ENCODE measurements at regions not wholly inside any gene's neighbourhood (a gene's known extent, or its start where the extent isn't known, plus 50 kb on each side); places are given as distances from the start of the nearest gene placed in this dataset.

GRCh38 chr2:136062066-136062837, 55.7 kb downstream of the CXCR4 start:
- no peak overlapping the region for H3K27ac ChIP-seq (replicated peaks; ENCODE audit: low read length)
- WGBS, 2 donors (ENCODE audit: extremely low coverage in 2 of 2, insufficient read length in 2 of 2, insufficient replicate concordance in 1 of 2) = no CpG with 5 or more reads among the region's 4 CpGs
- no peak overlapping the region for H3K18ac ChIP-seq (ENCODE audit: low read length)
- no peak overlapping the region for H2AK5ac ChIP-seq (ENCODE audit: low read depth, low read length)
- DNase-seq (ENCODE audit: low spot score) = no peak
- H3K4me2 ChIP-seq (ENCODE audit: insufficient read depth, low read length, poor library complexity, severe bottlenecking) = no peak overlapping the region
- peaks cover 2 to 6% of the 10 kb centered on the region in 2 donors for H3K9me3 ChIP-seq (replicated peaks in 1 of 2; ENCODE audit: control insufficient read depth in 2 of 2, insufficient read depth in 1 of 2, low read depth in 1 of 2, low read length in 2 of 2)
- H2BK5ac ChIP-seq (ENCODE audit: low read length) = no peak overlapping the region
- no peak overlapping the region for H3K9ac ChIP-seq (ENCODE audit: low read depth, low read length, poor library complexity)
- H3K23ac ChIP-seq (ENCODE audit: low read depth, low read length, poor library complexity) = no peak overlapping the region
- H3K4me1 ChIP-seq (ENCODE audit: control insufficient read depth in 2 of 2, insufficient read depth in 1 of 2, low read depth in 1 of 2, low read length in 2 of 2) = peaks cover 0 to 3% of the 10 kb centered on the region in 2 donors
- no peaks in the 10 kb centered on the region for H3K79me1 ChIP-seq (ENCODE audit: low read depth, low read length)
- H2BK120ac ChIP-seq (ENCODE audit: low read depth, low read length) = no peak overlapping the region
- no peak overlapping the region for H3K14ac ChIP-seq (ENCODE audit: low read length)
- no peak overlapping the region for H4K91ac ChIP-seq (ENCODE audit: low read depth, low read length, poor library complexity)
- no peak overlapping the region for H2BK15ac ChIP-seq (ENCODE audit: low read length)
- no peaks in the 10 kb centered on the region for H3K36me3 ChIP-seq (replicated peaks in 1 of 2; ENCODE audit: control insufficient read depth in 2 of 2, insufficient read depth in 2 of 2, low read length in 2 of 2)
- no peak overlapping the region for H3K4me3 ChIP-seq (ENCODE audit: low read length in 2 of 2)
- H4K8ac ChIP-seq (ENCODE audit: low read depth, low read length) = no peak overlapping the region
- no peak overlapping the region for H3K4ac ChIP-seq (ENCODE audit: low read length)
- no peak overlapping the region for H2BK12ac ChIP-seq (ENCODE audit: low read length)
- H3K27me3 ChIP-seq (ENCODE audit: control insufficient read depth in 3 of 3, insufficient read depth in 3 of 3, low read depth in 1 of 3, low read length in 3 of 3) = no peaks in the 10 kb centered on the region
- H2AFZ ChIP-seq (ENCODE audit: low read length) = no peak overlapping the region

- Histone ChIP-seq H3K4me2 (ENCODE audit: insufficient read depth, low read length, poor library complexity, severe bottlenecking) (no peak overlapping the region), H3K79me1 (ENCODE audit: low read depth, low read length) (no peaks in the 10 kb centered on the region), H2BK120ac (ENCODE audit: low read depth, low read length) (no peak overlapping the region), H3K36me3 (replicated peaks in 1 of 2; ENCODE audit: control insufficient read depth in 2 of 2, insufficient read depth in 2 of 2, low read length in 2 of 2) (no peaks in the 10 kb centered on the region), H3K27ac (replicated peaks; ENCODE audit: low read length) (no peak overlapping the region), H3K27me3 (ENCODE audit: control insufficient read depth in 3 of 3, insufficient read depth in 3 of 3, low read depth in 1 of 3, low read length in 3 of 3) (no peaks in the 10 kb centered on the region), H3K4me1 (ENCODE audit: control insufficient read depth in 2 of 2, insufficient read depth in 1 of 2, low read depth in 1 of 2, low read length in 2 of 2) (peaks cover 0 to 7% of the 10 kb centered on the region in 2 donors), H3K14ac (ENCODE audit: low read length) (no peak overlapping the region), H4K91ac (ENCODE audit: low read depth, low read length, poor library complexity) (no peak overlapping the region), H3K18ac (ENCODE audit: low read length) (no peak overlapping the region), H2AFZ (ENCODE audit: low read length) (no peak overlapping the region), H2AK5ac (ENCODE audit: low read depth, low read length) (no peak overlapping the region), H2BK5ac (ENCODE audit: low read length) (no peak overlapping the region), H3K4me3 (ENCODE audit: low read length in 2 of 2) (no peak overlapping the region), H4K8ac (ENCODE audit: low read depth, low read length) (no peak overlapping the region), H3K9me3 (replicated peaks in 1 of 2; ENCODE audit: control insufficient read depth in 2 of 2, insufficient read depth in 1 of 2, low read depth in 1 of 2, low read length in 2 of 2) (peaks cover 2 to 6% of the 10 kb centered on the region in 2 donors), H3K4ac (ENCODE audit: low read length) (no peak overlapping the region), H2BK12ac (ENCODE audit: low read length) (no peak overlapping the region), H2BK15ac (ENCODE audit: low read length) (no peak overlapping the region), H3K23ac (ENCODE audit: low read depth, low read length, poor library complexity) (no peak overlapping the region), H3K9ac (ENCODE audit: low read depth, low read length, poor library complexity) (no peak overlapping the region)
- no CpG with 5 or more reads among the region's 3 CpGs for WGBS, 2 donors (ENCODE audit: extremely low coverage in 2 of 2, insufficient read length in 2 of 2, insufficient replicate concordance in 1 of 2)
- no peak for DNase-seq (ENCODE audit: low spot score)
Observed at GRCh38 chr2:136060416-136060815, 57.5 kb downstream of the CXCR4 start.

- Histone ChIP-seq H3K4me3 (ENCODE audit: low read length in 2 of 2) (no peak overlapping the region), H2AK5ac (ENCODE audit: low read depth, low read length) (no peak overlapping the region), H3K18ac (ENCODE audit: low read length) (no peak overlapping the region), H3K9ac (ENCODE audit: low read depth, low read length, poor library complexity) (no peak overlapping the region), H3K4me1 (ENCODE audit: control insufficient read depth in 2 of 2, insufficient read depth in 1 of 2, low read depth in 1 of 2, low read length in 2 of 2) (peaks cover 0 to 7% of the 10 kb centered on the region in 2 donors), H3K14ac (ENCODE audit: low read length) (no peak overlapping the region), H3K4me2 (ENCODE audit: insufficient read depth, low read length, poor library complexity, severe bottlenecking) (no peak overlapping the region), H2BK120ac (ENCODE audit: low read depth, low read length) (no peak overlapping the region), H2BK5ac (ENCODE audit: low read length) (no peak overlapping the region), H4K91ac (ENCODE audit: low read depth, low read length, poor library complexity) (no peak overlapping the region), H3K9me3 (replicated peaks in 1 of 2; ENCODE audit: control insufficient read depth in 2 of 2, insufficient read depth in 1 of 2, low read depth in 1 of 2, low read length in 2 of 2) (peaks cover 2 to 6% of the 10 kb centered on the region in 2 donors), H3K36me3 (replicated peaks in 1 of 2; ENCODE audit: control insufficient read depth in 2 of 2, insufficient read depth in 2 of 2, low read length in 2 of 2) (no peaks in the 10 kb centered on the region), H4K8ac (ENCODE audit: low read depth, low read length) (no peak overlapping the region), H2BK15ac (ENCODE audit: low read length) (no peak overlapping the region), H3K79me1 (ENCODE audit: low read depth, low read length) (no peaks in the 10 kb centered on the region), H2AFZ (ENCODE audit: low read length) (no peak overlapping the region), H3K23ac (ENCODE audit: low read depth, low read length, poor library complexity) (no peak overlapping the region), H2BK12ac (ENCODE audit: low read length) (no peak overlapping the region), H3K27me3 (ENCODE audit: control insufficient read depth in 3 of 3, insufficient read depth in 3 of 3, low read depth in 1 of 3, low read length in 3 of 3) (no peaks in the 10 kb centered on the region), H3K4ac (ENCODE audit: low read length) (no peak overlapping the region), H3K27ac (replicated peaks; ENCODE audit: low read length) (no peak overlapping the region)
- no peak for DNase-seq (ENCODE audit: low spot score)
- no CpG with 5 or more reads among the region's 1 CpG for WGBS, 2 donors (ENCODE audit: extremely low coverage in 2 of 2, insufficient read length in 2 of 2, insufficient replicate concordance in 1 of 2)
Observed at GRCh38 chr2:136059036-136059472, 58.9 kb downstream of the CXCR4 start.

GRCh38 chr2:136058262-136058661, 59.7 kb downstream of the CXCR4 start:
- no peaks in the 10 kb centered on the region for H3K36me3 ChIP-seq (replicated peaks in 1 of 2; ENCODE audit: control insufficient read depth in 2 of 2, insufficient read depth in 2 of 2, low read length in 2 of 2)
- H2AK5ac ChIP-seq (ENCODE audit: low read depth, low read length) = no peak overlapping the region
- no peak overlapping the region for H4K8ac ChIP-seq (ENCODE audit: low read depth, low read length)
- no peak overlapping the region for H2BK5ac ChIP-seq (ENCODE audit: low read length)
- no peak overlapping the region for H3K4me2 ChIP-seq (ENCODE audit: insufficient read depth, low read length, poor library complexity, severe bottlenecking)
- no peak overlapping the region for H2BK120ac ChIP-seq (ENCODE audit: low read depth, low read length)
- no peaks in the 10 kb centered on the region for H3K79me1 ChIP-seq (ENCODE audit: low read depth, low read length)
- no peak overlapping the region for H3K14ac ChIP-seq (ENCODE audit: low read length)
- no peak overlapping the region for H2AFZ ChIP-seq (ENCODE audit: low read length)
- no peak for DNase-seq (ENCODE audit: low spot score)
- H3K27ac ChIP-seq (replicated peaks; ENCODE audit: low read length) = no peak overlapping the region
- H2BK15ac ChIP-seq (ENCODE audit: low read length) = no peak overlapping the region
- peaks cover 0 to 7% of the 10 kb centered on the region in 2 donors for H3K4me1 ChIP-seq (ENCODE audit: control insufficient read depth in 2 of 2, insufficient read depth in 1 of 2, low read depth in 1 of 2, low read length in 2 of 2)
- H3K4ac ChIP-seq (ENCODE audit: low read length) = no peak overlapping the region
- no peak overlapping the region for H3K18ac ChIP-seq (ENCODE audit: low read length)
- no peak overlapping the region for H3K23ac ChIP-seq (ENCODE audit: low read depth, low read length, poor library complexity)
- no peak overlapping the region for H2BK12ac ChIP-seq (ENCODE audit: low read length)
- H3K4me3 ChIP-seq (ENCODE audit: low read length in 2 of 2) = no peak overlapping the region
- no peak overlapping the region for H3K9ac ChIP-seq (ENCODE audit: low read depth, low read length, poor library complexity)
- H4K91ac ChIP-seq (ENCODE audit: low read depth, low read length, poor library complexity) = no peak overlapping the region
- peaks cover 2 to 6% of the 10 kb centered on the region in 2 donors for H3K9me3 ChIP-seq (replicated peaks in 1 of 2; ENCODE audit: control insufficient read depth in 2 of 2, insufficient read depth in 1 of 2, low read depth in 1 of 2, low read length in 2 of 2)
- H3K27me3 ChIP-seq (ENCODE audit: control insufficient read depth in 3 of 3, insufficient read depth in 3 of 3, low read depth in 1 of 3, low read length in 3 of 3) = no peaks in the 10 kb centered on the region
